NB4 (cell line): ENCODE measurements at regions not wholly inside any gene's neighbourhood (a gene's known extent, or its start where the extent isn't known, plus 50 kb on each side); places are given as distances from the start of the nearest gene placed in this dataset.

Experiments used
- CTCF ChIP-seq: IDR thresholded peaks from one replicate; pipeline ENCODE4 v1.5.1; 2012; ENCODE audit warnings: low read depth, low read length
- MAX ChIP-seq: IDR thresholded peaks from 2 replicates; pipeline ENCODE4 v1.6.1; 2011; ENCODE audit warnings: low read depth, low read length
- MYC ChIP-seq: IDR thresholded peaks from 2 replicates; pipeline ENCODE4 v1.6.1; 2011; ENCODE audit warnings: low read depth, low read length
- POLR2A ChIP-seq: IDR thresholded peaks from 2 replicates; pipeline ENCODE4 v1.6.1; 2011; ENCODE audit warnings: mild to moderate bottlenecking; ENCODE audit not compliant: insufficient read length; ENCODE audit errors: extremely low read depth

- TF ChIP-seq CTCF (no peak), POLR2A (no peak), MAX (no peak), MYC (no peak)
Measured at GRCh38 chr14:66432334-66432733, 53.8 kb upstream of the CCDC196 start.
